NT2/D1 (cell line): ENCODE measurements at regions not wholly inside any gene's neighbourhood (a gene's known extent, or its start where the extent isn't known, plus 50 kb on each side); places are given as distances from the start of the nearest gene placed in this dataset.

Source experiments
- SUZ12 ChIP-seq: IDR thresholded peaks from 2 replicates; pipeline ENCODE4 v1.6.1; 2011; ENCODE audit not compliant: insufficient read length, insufficient read depth; ENCODE audit errors: extremely low read depth
- YY1 ChIP-seq: IDR thresholded peaks from 2 replicates; pipeline ENCODE4 v1.6.1; 2011; ENCODE audit not compliant: insufficient read length, insufficient read depth
- ZNF274 ChIP-seq: IDR thresholded peaks from 2 replicates; pipeline ENCODE4 v1.6.1; 2011; ENCODE audit warnings: mild to moderate bottlenecking, low read depth, low read length

DNA sequence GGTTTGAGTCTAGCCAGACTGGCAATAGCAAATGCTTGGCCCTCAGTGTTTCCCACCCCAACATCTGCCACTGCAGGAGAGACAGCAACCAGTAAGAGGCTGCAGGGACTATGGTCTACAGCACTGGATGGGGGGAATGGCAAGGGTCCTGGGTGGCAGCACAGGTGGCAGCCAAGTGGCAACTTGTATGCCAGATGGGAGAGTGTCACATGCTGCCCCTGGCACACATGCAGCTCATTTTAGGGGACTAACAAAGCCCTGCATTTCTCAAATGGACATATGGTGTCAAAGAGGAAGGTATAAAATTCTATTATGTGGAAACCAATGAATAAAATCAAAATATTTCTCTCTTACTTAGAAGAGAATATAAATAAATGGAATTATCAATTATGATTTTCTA is 298.7 kb upstream of the MARCKS start:
- no peak for TF ChIP-seq ZNF274
- no peak for TF ChIP-seq SUZ12
- no peak for TF ChIP-seq YY1
